Neural cell (in vitro differentiated cells): ENCODE measurements at regions not wholly inside any gene's neighbourhood (a gene's known extent, or its start where the extent isn't known, plus 50 kb on each side); places are given as distances from the start of the nearest gene placed in this dataset.

Source experiments
- H2AFZ ChIP-seq: fragments of 200-600, 300-800 bp; sonication (generic), shearing (Covaris generic); 2 replicates; pipeline ENCODE4 v1.6.0; 2014; ENCODE audit warnings: low read depth, mild to moderate bottlenecking, antibody characterized with exemption, low read length, moderate library complexity
- H3F3A ChIP-seq: fragments of 200-600 bp; shearing (Covaris generic); 2 replicates; pipeline ENCODE4 v1.6.1; 2016; ENCODE audit warnings: mild to moderate bottlenecking, moderate library complexity, mixed read lengths, antibody characterized with exemption, low read length; ENCODE audit not compliant: insufficient read depth, poor library complexity, severe bottlenecking
- H3K27ac ChIP-seq: fragments of 200-600, 300-800 bp; sonication (generic), shearing (Covaris generic); 2 replicates; pipeline ENCODE4 v1.5.1; 2014; ENCODE audit warnings: mild to moderate bottlenecking, low read length, moderate library complexity
- H3K27me3 ChIP-seq: fragments of 300-800, 200-600 bp; sonication (generic), shearing (Covaris generic); 2 replicates; pipeline ENCODE4 v1.6.0; 2014; ENCODE audit warnings: mild to moderate bottlenecking, low read depth, low read length, moderate library complexity; ENCODE audit not compliant: insufficient read depth
- H3K36me3 ChIP-seq: fragments of 300-800, 200-600 bp; sonication (generic), shearing (Covaris generic); 2 replicates; pipeline ENCODE4 v1.5.1; 2014; ENCODE audit warnings: mild to moderate bottlenecking, antibody characterized with exemption, low read length, moderate library complexity; ENCODE audit not compliant: insufficient read depth
- H3K4me2 ChIP-seq: fragments of 300-800, 200-600 bp; sonication (generic), shearing (Covaris generic); 2 replicates; pipeline ENCODE4 v1.6.0; 2014; ENCODE audit warnings: mild to moderate bottlenecking, low read length
- H3K4me3 ChIP-seq: fragments of 300-800, 200-600 bp; sonication (generic), shearing (Covaris generic); 2 replicates; pipeline ENCODE4 v1.5.1; 2014; ENCODE audit warnings: mild to moderate bottlenecking, low read length, moderate library complexity
- H3K79me2 ChIP-seq: fragments of 200-600 bp; shearing (Covaris generic); replicated peaks from 2 replicates; pipeline ENCODE4 v1.6.0; 2014; ENCODE audit warnings: mild to moderate bottlenecking, low read length, moderate library complexity; ENCODE audit not compliant: insufficient read depth
- H3K9ac ChIP-seq: fragments of 300-800, 200-600 bp; sonication (generic), shearing (Covaris generic); 2 replicates; pipeline ENCODE4 v1.6.1; 2016; ENCODE audit warnings: mild to moderate bottlenecking, low read length, mixed read lengths
- H3K9me2 ChIP-seq: fragments of 200-600 bp; shearing (Covaris generic); 2 replicates; pipeline ENCODE4 v1.6.1; 2016; ENCODE audit warnings: mild to moderate bottlenecking, low read length, mixed read lengths; ENCODE audit not compliant: insufficient read depth
- H3K9me3 ChIP-seq: fragments of 200-600, 300-800 bp; sonication (generic), shearing (Covaris generic); 2 replicates; pipeline ENCODE4 v1.6.1; 2016; ENCODE audit warnings: mild to moderate bottlenecking, mixed run types, low read length, moderate library complexity, mixed read lengths
- H4K20me1 ChIP-seq: fragments of 200-600 bp; shearing (Covaris generic); 2 replicates; pipeline ENCODE4 v1.6.1; 2016; ENCODE audit warnings: mild to moderate bottlenecking, mixed run types; ENCODE audit not compliant: insufficient read depth
- CTCF ChIP-seq: fragments of 450-650 bp; IDR thresholded peaks from 2 replicates; pipeline ENCODE4 v1.5.1; 2014; ENCODE audit warnings: antibody characterized with exemption, mild to moderate bottlenecking, moderate library complexity; ENCODE audit not compliant: poor library complexity, severe bottlenecking
- EP300 ChIP-seq: fragments of 450-650 bp; conservative IDR thresholded peaks from 2 replicates; pipeline ENCODE4 v1.6.1; 2014; ENCODE audit warnings: antibody characterized with exemption, mild to moderate bottlenecking, moderate library complexity; ENCODE audit not compliant: poor library complexity, severe bottlenecking
- EZH2 ChIP-seq: fragments of 200-600, 300-800 bp; shearing (Covaris generic), sonication (generic); IDR thresholded peaks from 2 replicates; pipeline ENCODE4 v1.6.1; 2014; ENCODE audit warnings: antibody characterized with exemption, low read length, borderline replicate concordance, mild to moderate bottlenecking; ENCODE audit not compliant: insufficient read depth, poor library complexity, severe bottlenecking
- MXI1 ChIP-seq: fragments of 450-650 bp; conservative IDR thresholded peaks from 2 replicates; pipeline ENCODE4 v1.6.1; 2014; ENCODE audit warnings: antibody characterized with exemption, mild to moderate bottlenecking; ENCODE audit not compliant: poor library complexity, severe bottlenecking
- POLR2AphosphoS5 ChIP-seq: IDR thresholded peaks from 2 replicates; pipeline ENCODE4 v1.6.1; 2012
- RAD21 ChIP-seq: fragments of 450-650 bp; conservative IDR thresholded peaks from 2 replicates; pipeline ENCODE4 v1.6.1; 2014; ENCODE audit warnings: antibody characterized with exemption, mild to moderate bottlenecking, moderate library complexity
- REST ChIP-seq: IDR thresholded peaks from 2 replicates; pipeline ENCODE4 v1.6.1; 2012; ENCODE audit warnings: borderline replicate concordance
- SMC3 ChIP-seq: fragments of 450-650 bp; conservative IDR thresholded peaks from 2 replicates; pipeline ENCODE4 v1.6.1; 2014; ENCODE audit warnings: antibody characterized with exemption, mild to moderate bottlenecking, moderate library complexity; ENCODE audit not compliant: poor library complexity
- TAF1 ChIP-seq: IDR thresholded peaks from 2 replicates; pipeline ENCODE4 v1.6.1; 2012; ENCODE audit warnings: low read depth

GRCh38 chr7:68720697-68721096 lies 877.6 kb upstream of the AUTS2 start (continued):
- TF ChIP-seq EP300, result no peak

GRCh38 chr7:68722044-68722443 lies 876.2 kb upstream of the AUTS2 start:
- H3K36me3 ChIP-seq, result no peaks in the 10 kb centered on the region
- no peaks in the 10 kb centered on the region for H3K79me2 ChIP-seq
- H3K27ac ChIP-seq, result no peak overlapping the region
- no peaks in the 10 kb centered on the region for H3K9me3 ChIP-seq
- H3F3A ChIP-seq, result no peaks in the 10 kb centered on the region
- H3K27me3 ChIP-seq, result no peaks in the 10 kb centered on the region
- no peaks in the 10 kb centered on the region for H4K20me1 ChIP-seq
- H3K4me2 ChIP-seq, result no peak overlapping the region
- H3K9ac ChIP-seq, result no peak overlapping the region
- no peak overlapping the region for H3K4me3 ChIP-seq
- H3K9me2 ChIP-seq, result no peaks in the 10 kb centered on the region
- TF ChIP-seq REST, result no peak
- no peak for TF ChIP-seq SMC3
- TF ChIP-seq CTCF, result no peak
- TF ChIP-seq POLR2AphosphoS5, result no peak
- TF ChIP-seq RAD21, result no peak
- no peak for TF ChIP-seq MXI1
- no peak for TF ChIP-seq EP300
- TF ChIP-seq TAF1, result no peak
- TF ChIP-seq EZH2, result no peak
- H2AFZ ChIP-seq, result no peak overlapping the region

GRCh38 chr7:68724965-68725364 lies 873.3 kb upstream of the AUTS2 start:
- H3K9me3 ChIP-seq, result no peaks in the 10 kb centered on the region

More at GRCh38 chr7:68724965-68725364, 873.3 kb upstream of the AUTS2 start:
- no peaks in the 10 kb centered on the region for H3K36me3 ChIP-seq
- no peak overlapping the region for H3K4me3 ChIP-seq
- no peaks in the 10 kb centered on the region for H3K79me2 ChIP-seq
- H3K9me2 ChIP-seq, result no peaks in the 10 kb centered on the region
- no peak overlapping the region for H3K4me2 ChIP-seq
- no peak for TF ChIP-seq MXI1
- no peak for TF ChIP-seq POLR2AphosphoS5
- no peak for TF ChIP-seq EP300
- no peak for TF ChIP-seq CTCF
- no peak for TF ChIP-seq EZH2
- no peak for TF ChIP-seq TAF1
- no peak for TF ChIP-seq SMC3
- TF ChIP-seq REST, result no peak
- no peak for TF ChIP-seq RAD21
- H3K9ac ChIP-seq, result no peak overlapping the region
- H2AFZ ChIP-seq, result no peak overlapping the region
- H3K27me3 ChIP-seq, result no peaks in the 10 kb centered on the region
- no peaks in the 10 kb centered on the region for H4K20me1 ChIP-seq
- no peaks in the 10 kb centered on the region for H3F3A ChIP-seq
- H3K27ac ChIP-seq, result no peak overlapping the region
